Glutamatergic neuron (in vitro differentiated cells): ENCODE measurements at regions not wholly inside any gene's neighbourhood (a gene's known extent, or its start where the extent isn't known, plus 50 kb on each side); places are given as distances from the start of the nearest gene placed in this dataset.

Experiments used
- DNase-seq: peaks from one replicate; pipeline ENCODE4 v3.0.0; 2022
- H3K27ac Mint-ChIP-seq: one replicate; pipeline ENCODE4 v1.8.0; 2020; ENCODE audit warnings: mild to moderate bottlenecking, mixed read lengths, inconsistent platforms; ENCODE audit not compliant: unreplicated experiment
- H3K27me3 Mint-ChIP-seq: one replicate; pipeline ENCODE4 v1.8.0; 2020; ENCODE audit warnings: mild to moderate bottlenecking, moderate library complexity, mixed read lengths, inconsistent platforms; ENCODE audit not compliant: unreplicated experiment
- H3K36me3 Mint-ChIP-seq: one replicate; pipeline ENCODE4 v1.8.0; 2020; ENCODE audit warnings: mild to moderate bottlenecking, mixed read lengths, inconsistent platforms; ENCODE audit not compliant: unreplicated experiment
- H3K4me1 Mint-ChIP-seq: one replicate; pipeline ENCODE4 v1.8.0; 2020; ENCODE audit warnings: mild to moderate bottlenecking, low read depth, mixed read lengths, inconsistent platforms; ENCODE audit not compliant: unreplicated experiment
- H3K4me3 Mint-ChIP-seq: one replicate; pipeline ENCODE4 v1.8.0; 2020; ENCODE audit warnings: mild to moderate bottlenecking, mixed read lengths, inconsistent platforms; ENCODE audit not compliant: unreplicated experiment
- H3K9me3 Mint-ChIP-seq: one replicate; pipeline ENCODE4 v1.8.0; 2020; ENCODE audit warnings: mild to moderate bottlenecking, moderate library complexity, mixed read lengths, inconsistent platforms; ENCODE audit not compliant: unreplicated experiment
- TF ChIP-seq, protein P1 (sequence below): fragments of 200-600 bp; sonication (generic); IDR thresholded peaks from one replicate; pipeline ENCODE4 v1.5.0; 2021; ENCODE audit not compliant: partially characterized antibody, unreplicated experiment

DNA sequence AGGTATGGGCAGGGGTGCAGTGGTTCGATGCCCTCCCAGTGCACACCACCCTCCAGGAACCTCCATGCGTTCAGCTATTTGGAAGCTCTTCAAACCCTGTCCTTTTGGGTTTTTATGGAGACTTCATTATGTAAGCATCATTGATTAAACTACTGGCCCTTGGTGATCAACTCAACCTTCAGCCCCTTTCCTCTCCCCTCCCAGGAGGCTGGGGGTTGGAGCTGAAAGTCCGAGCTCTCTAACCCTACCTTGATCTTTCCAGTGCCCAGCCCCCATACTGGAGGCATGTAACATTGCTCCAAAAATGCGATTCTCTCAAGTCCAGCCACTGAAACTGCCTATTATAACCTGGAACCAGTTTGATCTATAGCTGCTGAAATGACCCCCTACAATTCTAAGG is 188.1 kb downstream of the IPO8 start:
- Mint-ChIP-seq H3K4me3 (no peak overlapping the region), H3K27me3 (no peaks in the 10 kb centered on the region), H3K9me3 (no peaks in the 10 kb centered on the region), H3K27ac (no peak overlapping the region), H3K4me1 (no peaks in the 10 kb centered on the region), H3K36me3 (no peaks in the 10 kb centered on the region)
- TF ChIP-seq, protein P1, sequence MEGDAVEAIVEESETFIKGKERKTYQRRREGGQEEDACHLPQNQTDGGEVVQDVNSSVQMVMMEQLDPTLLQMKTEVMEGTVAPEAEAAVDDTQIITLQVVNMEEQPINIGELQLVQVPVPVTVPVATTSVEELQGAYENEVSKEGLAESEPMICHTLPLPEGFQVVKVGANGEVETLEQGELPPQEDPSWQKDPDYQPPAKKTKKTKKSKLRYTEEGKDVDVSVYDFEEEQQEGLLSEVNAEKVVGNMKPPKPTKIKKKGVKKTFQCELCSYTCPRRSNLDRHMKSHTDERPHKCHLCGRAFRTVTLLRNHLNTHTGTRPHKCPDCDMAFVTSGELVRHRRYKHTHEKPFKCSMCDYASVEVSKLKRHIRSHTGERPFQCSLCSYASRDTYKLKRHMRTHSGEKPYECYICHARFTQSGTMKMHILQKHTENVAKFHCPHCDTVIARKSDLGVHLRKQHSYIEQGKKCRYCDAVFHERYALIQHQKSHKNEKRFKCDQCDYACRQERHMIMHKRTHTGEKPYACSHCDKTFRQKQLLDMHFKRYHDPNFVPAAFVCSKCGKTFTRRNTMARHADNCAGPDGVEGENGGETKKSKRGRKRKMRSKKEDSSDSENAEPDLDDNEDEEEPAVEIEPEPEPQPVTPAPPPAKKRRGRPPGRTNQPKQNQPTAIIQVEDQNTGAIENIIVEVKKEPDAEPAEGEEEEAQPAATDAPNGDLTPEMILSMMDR, result no peak
- DNase-seq, result no peak

DNA sequence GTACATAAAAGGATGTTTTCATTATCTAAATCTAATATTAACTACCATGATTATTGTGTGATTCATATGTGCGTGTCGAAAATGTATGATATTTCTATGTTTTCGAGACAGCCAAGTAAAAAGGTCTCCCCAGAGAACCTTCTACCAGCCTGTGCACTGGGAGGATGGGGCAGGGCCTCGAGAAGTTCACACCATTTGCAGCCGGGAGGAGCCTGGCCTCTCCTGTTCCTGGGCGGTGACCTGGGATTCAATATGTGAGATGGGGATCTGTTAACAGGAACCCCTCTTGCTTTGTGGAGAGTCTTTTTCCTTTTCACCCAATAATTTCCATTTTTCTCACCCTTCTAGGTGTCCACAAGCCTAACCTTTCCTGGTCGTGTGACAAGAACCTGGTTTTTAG is 189.3 kb downstream of the IPO8 start:
- Mint-ChIP-seq H3K36me3 (no peaks in the 10 kb centered on the region), H3K27ac (no peak overlapping the region), H3K27me3 (no peaks in the 10 kb centered on the region), H3K4me1 (no peaks in the 10 kb centered on the region), H3K4me3 (no peak overlapping the region), H3K9me3 (no peaks in the 10 kb centered on the region)
- no peak for DNase-seq
- TF ChIP-seq, protein P1, result no peak

DNA sequence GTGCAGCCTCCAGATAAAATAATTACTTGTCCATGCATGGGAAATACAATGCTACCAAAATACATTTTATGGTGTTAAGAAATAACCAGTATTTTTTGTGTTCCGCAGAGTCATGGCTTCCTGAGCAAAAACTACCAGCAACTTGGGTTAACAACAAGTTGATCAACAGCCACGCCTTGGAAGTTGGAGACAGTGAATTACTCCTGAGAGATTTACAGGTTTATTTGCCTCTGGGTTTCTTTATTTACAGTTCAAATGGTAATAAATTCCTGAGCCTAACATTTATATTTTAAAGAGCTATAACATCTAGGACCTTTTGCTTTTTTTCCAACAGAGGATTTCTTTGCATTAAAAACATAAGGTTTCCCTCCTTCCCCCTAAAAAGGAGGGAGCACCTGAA is 194.0 kb downstream of the IPO8 start:
- no peak for DNase-seq
- TF ChIP-seq, protein P1, result no peak
- Mint-ChIP-seq H3K9me3 (no peaks in the 10 kb centered on the region), H3K36me3 (no peaks in the 10 kb centered on the region), H3K27ac (no peak overlapping the region), H3K4me1 (no peaks in the 10 kb centered on the region), H3K27me3 (no peaks in the 10 kb centered on the region), H3K4me3 (no peak overlapping the region)

DNA sequence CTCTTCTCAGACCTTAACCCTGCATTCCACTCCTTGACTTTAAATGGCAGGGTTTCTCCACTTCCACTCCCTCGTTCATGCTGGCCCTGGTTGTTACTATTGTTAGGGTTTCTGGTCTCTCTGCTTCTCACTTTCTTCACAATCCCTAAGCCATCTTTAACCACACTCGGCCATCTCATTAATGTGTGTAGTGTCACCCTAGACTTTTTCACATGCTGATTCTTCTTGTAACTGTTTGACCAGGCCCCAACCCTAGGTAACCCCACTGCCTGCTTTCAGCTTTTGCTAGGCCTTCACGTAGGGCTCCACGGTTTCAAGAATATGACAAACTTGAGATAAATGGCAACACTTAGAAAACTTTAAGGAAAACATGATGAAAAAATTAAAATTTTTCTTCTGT is 195.1 kb downstream of the IPO8 start:
- Mint-ChIP-seq H3K9me3 (no peaks in the 10 kb centered on the region), H3K27ac (no peak overlapping the region)

DNA sequence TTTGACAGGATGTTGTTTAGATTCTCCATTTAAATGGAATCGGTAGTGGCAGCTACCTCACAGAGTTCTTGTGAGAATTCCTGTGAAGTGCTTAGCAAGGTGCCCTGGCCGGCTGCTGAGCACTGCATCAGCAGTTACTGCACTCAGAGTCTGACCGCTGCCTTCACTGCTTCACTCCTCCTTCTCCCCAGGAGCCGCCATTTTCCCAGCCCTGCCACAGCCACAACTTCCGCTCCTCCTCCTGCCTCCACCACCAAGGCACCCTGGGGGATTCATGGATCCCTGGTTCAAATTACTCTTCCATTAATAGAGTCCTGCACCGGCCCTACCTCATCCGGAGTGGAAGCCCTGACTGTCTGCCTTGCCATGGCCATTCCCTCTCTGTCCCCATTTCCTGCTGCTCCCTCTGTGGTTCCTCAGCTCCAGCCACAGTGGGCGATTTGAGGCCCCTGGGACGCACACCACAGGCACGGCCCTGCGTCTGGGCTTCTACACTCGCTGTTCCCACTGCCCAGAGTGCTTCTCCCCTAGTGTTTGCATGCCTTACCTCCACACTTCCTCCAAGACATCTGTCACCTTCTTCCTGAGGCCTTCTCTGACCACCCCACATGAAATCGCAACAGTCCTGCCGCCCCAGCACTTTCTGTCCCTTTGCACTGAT is 210.3 kb downstream of the IPO8 start:
- Mint-ChIP-seq H3K27ac (no peak overlapping the region), H3K36me3 (no peaks in the 10 kb centered on the region), H3K4me1 (no peaks in the 10 kb centered on the region), H3K27me3 (no peaks in the 10 kb centered on the region), H3K9me3 (peaks cover 1% of the 10 kb centered on the region), H3K4me3 (no peak overlapping the region)
- TF ChIP-seq, protein P1, result no peak
- peak; percentile 18 for DNase-seq

More for the DNA sequence above, 195.1 kb downstream of the IPO8 start:
- DNase-seq, result no peak
- H3K4me3 Mint-ChIP-seq, result no peak overlapping the region
- no peaks in the 10 kb centered on the region for H3K27me3 Mint-ChIP-seq
- TF ChIP-seq, protein P1, result no peak
- H3K4me1 Mint-ChIP-seq, result no peaks in the 10 kb centered on the region
- H3K36me3 Mint-ChIP-seq, result no peaks in the 10 kb centered on the region
